Astrocyte (in vitro differentiated cells and primary cell): ENCODE measurements at regions not wholly inside any gene's neighbourhood (a gene's known extent, or its start where the extent isn't known, plus 50 kb on each side); places are given as distances from the start of the nearest gene placed in this dataset. TPM values are rescaled to one million over a fixed set of nuclear protein-coding genes. Genes with fewer than 3 reads are reported as not detected.
"Not testable (repeated sequence)": the region's sequence is repeated elsewhere in the genome, so short reads cannot be mapped to it uniquely, and the experiment has no call there.

Experiments used
- DNase-seq: peaks from one replicate; pipeline ENCODE4 v3.0.0-alpha.2; 2010; ENCODE audit warnings: low read depth
- FAIRE-seq: peaks from 2 replicates; lab custom pipeline; 2011; peaks lifted over from hg19 to GRCh38; lab: Jason Lieb, UNC
- H2AFZ ChIP-seq: 2 replicates; pipeline ENCODE4 v1.6.0; 2012; ENCODE audit warnings: low read depth, low read length, inconsistent platforms
- H3K27ac ChIP-seq: 2 replicates; pipeline ENCODE4 v1.5.1; 2011; ENCODE audit warnings: low read depth, low read length, inconsistent platforms
- H3K27me3 ChIP-seq: 2 replicates; pipeline ENCODE4 v1.6.0; 2011; ENCODE audit warnings: low read length, inconsistent platforms; ENCODE audit not compliant: insufficient read depth
- H3K36me3 ChIP-seq: 2 replicates; pipeline ENCODE4 v1.5.1; 2011; ENCODE audit warnings: low read length, inconsistent platforms; ENCODE audit not compliant: insufficient read depth
- H3K4me1 ChIP-seq: 2 replicates; pipeline ENCODE4 v1.5.1; 2011; ENCODE audit warnings: low read length, inconsistent platforms; ENCODE audit not compliant: insufficient read depth
- H3K4me2 ChIP-seq: 2 replicates; pipeline ENCODE4 v1.6.0; 2012; ENCODE audit warnings: low read length, inconsistent platforms
- H3K4me3 ChIP-seq: 2 replicates; pipeline ENCODE4 v1.5.1; 2011; ENCODE audit warnings: low read depth, mild to moderate bottlenecking, low read length, inconsistent platforms; ENCODE audit not compliant: insufficient read depth
- H3K79me2 ChIP-seq: 2 replicates; pipeline ENCODE4 v1.6.0; 2012; ENCODE audit warnings: mild to moderate bottlenecking, low read length, inconsistent platforms; ENCODE audit not compliant: insufficient read depth
- H3K9ac ChIP-seq: 2 replicates; pipeline ENCODE4 v1.6.0; 2012; ENCODE audit warnings: mild to moderate bottlenecking, low read length, inconsistent platforms
- H3K9me3 ChIP-seq: 2 replicates; pipeline ENCODE4 v1.5.1; 2012; ENCODE audit warnings: low read depth, mild to moderate bottlenecking, low read length, inconsistent platforms; ENCODE audit not compliant: insufficient read depth
- H4K20me1 ChIP-seq: 2 replicates; pipeline ENCODE4 v1.6.0; 2012; ENCODE audit warnings: low read length, inconsistent platforms; ENCODE audit not compliant: insufficient read depth
- H3K27ac Mint-ChIP-seq: one replicate; pipeline ENCODE4 v1.8.0; 2021; ENCODE audit warnings: mild to moderate bottlenecking, mixed read lengths; ENCODE audit not compliant: unreplicated experiment
- H3K27me3 Mint-ChIP-seq: one replicate; pipeline ENCODE4 v1.8.0; 2021; ENCODE audit warnings: low read depth, mixed read lengths; ENCODE audit not compliant: unreplicated experiment
- H3K36me3 Mint-ChIP-seq: one replicate; pipeline ENCODE4 v1.8.0; 2021; ENCODE audit warnings: low read depth, mixed read lengths; ENCODE audit not compliant: unreplicated experiment
- H3K4me1 Mint-ChIP-seq: one replicate; pipeline ENCODE4 v1.8.0; 2021; ENCODE audit warnings: low read depth, mixed read lengths; ENCODE audit not compliant: unreplicated experiment
- H3K4me3 Mint-ChIP-seq: one replicate; pipeline ENCODE4 v1.8.0; 2021; ENCODE audit warnings: mild to moderate bottlenecking, moderate library complexity, mixed read lengths; ENCODE audit not compliant: unreplicated experiment
- H3K9me3 Mint-ChIP-seq: one replicate; pipeline ENCODE4 v1.8.0; 2021; ENCODE audit warnings: mild to moderate bottlenecking, mixed read lengths; ENCODE audit not compliant: unreplicated experiment
- CTCF ChIP-seq: IDR thresholded peaks from 2 replicates; pipeline ENCODE4 v1.5.1; 2011; ENCODE audit warnings: low read depth, mild to moderate bottlenecking, inconsistent platforms, low read length, moderate library complexity; ENCODE audit not compliant: insufficient read depth
- EZH2 ChIP-seq: IDR thresholded peaks from 2 replicates; pipeline ENCODE4 v1.6.1; 2012; ENCODE audit warnings: mild to moderate bottlenecking, low read length, inconsistent platforms; ENCODE audit not compliant: insufficient read depth
- microRNA-seq: library from miRNA; unstranded; fragments of <30 nt; microRNA quantifications from one replicate; pipeline ENCODE4 v1.2.0, GENCODE V29; 2020

GRCh38 chr3:75610773-75611172, 53.4 kb upstream of the FRG2C start:
- no peak overlapping the region for H3K4me2 ChIP-seq
- H3K4me3 ChIP-seq: no peak overlapping the region
- Mint-ChIP-seq H3K36me3 (no peaks in the 10 kb centered on the region), H3K4me3 (no peak overlapping the region), H3K27me3 (peaks cover 14% of the 10 kb centered on the region), H3K9me3 (no peaks in the 10 kb centered on the region), H3K27ac (no peak overlapping the region), H3K4me1 (no peaks in the 10 kb centered on the region)
- no peak overlapping the region for H3K9ac ChIP-seq
- no peaks in the 10 kb centered on the region for H3K9me3 ChIP-seq
- H3K36me3 ChIP-seq: no peaks in the 10 kb centered on the region
- no peak for DNase-seq
- TF ChIP-seq EZH2 (no peak), CTCF (no peak)
- H3K27me3 ChIP-seq: no peaks in the 10 kb centered on the region
- no peak overlapping the region for H3K27ac ChIP-seq
- no peaks in the 10 kb centered on the region for H4K20me1 ChIP-seq
- no peak for FAIRE-seq
- H3K4me1 ChIP-seq: no peaks in the 10 kb centered on the region
- no peak overlapping the region for H2AFZ ChIP-seq
- no peaks in the 10 kb centered on the region for H3K79me2 ChIP-seq

GRCh38 chr3:75611724-75612460, 52.2 kb upstream of the FRG2C start:
- H3K9ac ChIP-seq, H3K4me3 ChIP-seq, H3K36me3 ChIP-seq, H3K9me3 ChIP-seq, H3K9me3 Mint-ChIP-seq, FAIRE-seq, H4K20me1 ChIP-seq, H3K27me3 ChIP-seq, DNase-seq, H3K79me2 ChIP-seq, H3K27ac ChIP-seq, H3K4me1 Mint-ChIP-seq, H3K4me1 ChIP-seq, H3K4me2 ChIP-seq, H3K36me3 Mint-ChIP-seq, H3K4me3 Mint-ChIP-seq, H3K27ac Mint-ChIP-seq, H2AFZ ChIP-seq: not testable (repeated sequence)
- H3K27me3 Mint-ChIP-seq: peaks cover 16% of the 10 kb centered on the region

Small RNA genes lying in the stretch of these regions (microRNA-seq; reads per million reads assigned to microRNA genes)
- not detected for gene MIR4444-2
